Astrocyte of the cerebellum (primary cell): ENCODE measurements at regions not wholly inside any gene's neighbourhood (a gene's known extent, or its start where the extent isn't known, plus 50 kb on each side); places are given as distances from the start of the nearest gene placed in this dataset.

Experiments used
- DNase-seq: peaks from one replicate; pipeline ENCODE4 v3.0.0-alpha.2; 2011; ENCODE audit warnings: low read depth
- H3K4me3 ChIP-seq: 2 replicates; pipeline ENCODE4 v1.5.1; 2011; ENCODE audit warnings: mild to moderate bottlenecking, low read depth, low read length, moderate library complexity
- CTCF ChIP-seq: IDR thresholded peaks from 2 replicates; pipeline ENCODE4 v1.5.1; 2012; ENCODE audit warnings: low read length, low read depth, moderate library complexity, mild to moderate bottlenecking; ENCODE audit errors: missing control alignments
- in situ Hi-C: cut with HindIII; loops from 2 replicates; pipeline ENCODE4 v1.10.0; 2017; ENCODE audit warnings: low sequenced_read_pairs

GRCh38 chr10:81784111-81784597, 90.8 kb upstream of the NRG3 start:
- DNase-seq = no peak
- in situ Hi-C loops = no loop called here
- TF ChIP-seq CTCF = no peak
- H3K4me3 ChIP-seq = no peak overlapping the region

GRCh38 chr10:81792729-81793128, 82.3 kb upstream of the NRG3 start:
- no peak for DNase-seq
- in situ Hi-C loops = no loop called here
- no peak for TF ChIP-seq CTCF

GRCh38 chr10:81806842-81807241, 68.2 kb upstream of the NRG3 start:
- in situ Hi-C loops = no loop called here
- no peak overlapping the region for H3K4me3 ChIP-seq
- TF ChIP-seq CTCF = no peak
- no peak for DNase-seq

More at GRCh38 chr10:81792729-81793128, 82.3 kb upstream of the NRG3 start:
- H3K4me3 ChIP-seq = no peak overlapping the region

- in situ Hi-C loops = no loop called here
- H3K4me3 ChIP-seq = no peak overlapping the region
- TF ChIP-seq CTCF = no peak
- DNase-seq = no peak
Observed at GRCh38 chr10:81814842-81815241, 60.2 kb upstream of the NRG3 start.

- no peak overlapping the region for H3K4me3 ChIP-seq
- no peak for DNase-seq
- in situ Hi-C loops = no loop called here
- TF ChIP-seq CTCF = no peak
Observed at GRCh38 chr10:81817596-81818170, 57.3 kb upstream of the NRG3 start.

GRCh38 chr10:81820418-81820817, 54.6 kb upstream of the NRG3 start:
- in situ Hi-C loops = no loop called here
- TF ChIP-seq CTCF = no peak
- no peak overlapping the region for H3K4me3 ChIP-seq
- no peak for DNase-seq
